ENCODE measurements at regions not wholly inside any gene's neighbourhood (a gene's known extent, or its start where the extent isn't known, plus 50 kb on each side); places are given as distances from the start of the nearest gene placed in this dataset.
"Not testable (repeated sequence)": the region's sequence is repeated elsewhere in the genome, so short reads cannot be mapped to it uniquely, and the experiment has no call there.

DNA sequence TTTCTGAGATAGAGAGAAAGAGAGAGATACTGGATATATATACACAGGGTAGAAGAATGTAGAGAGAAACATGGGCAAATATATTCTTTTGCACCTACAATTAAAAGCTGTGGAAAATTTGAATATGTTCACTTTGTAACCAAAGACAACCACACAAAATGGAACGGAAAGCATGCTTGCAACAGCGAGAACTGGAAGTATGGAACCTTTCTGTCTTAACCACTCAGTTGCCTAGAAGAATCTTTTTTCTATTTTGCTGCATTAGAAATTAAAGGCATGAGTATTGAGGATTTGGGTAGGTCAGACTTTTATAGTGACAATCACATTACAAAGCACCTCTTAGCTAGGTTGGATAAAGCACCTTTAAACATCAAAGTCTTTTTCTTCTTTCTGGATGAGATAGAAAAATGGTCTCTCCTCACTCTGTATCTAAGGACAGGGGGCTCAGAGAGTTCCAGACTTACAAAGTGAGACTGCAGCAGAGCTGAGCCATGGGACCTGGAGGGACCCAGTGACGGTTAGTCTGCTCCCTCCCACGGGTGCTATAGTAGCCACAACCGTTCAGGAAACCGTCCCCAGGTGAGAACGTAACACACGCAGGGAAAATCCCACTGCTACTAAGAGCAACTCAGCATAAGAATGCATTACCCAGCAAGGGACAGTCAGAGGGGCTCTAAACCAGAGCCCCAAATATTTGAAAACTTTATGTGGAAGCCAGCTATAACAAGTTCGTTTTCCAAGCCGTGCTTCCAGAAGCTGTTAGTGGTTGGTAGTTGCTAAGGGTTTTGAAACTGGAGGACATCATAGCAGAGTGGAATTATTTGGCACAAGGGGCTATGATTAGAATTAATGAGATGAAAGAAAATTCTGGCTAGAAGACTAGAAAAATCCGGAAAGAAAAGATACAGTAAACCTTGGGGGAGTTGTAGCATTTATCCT lies 97.1 kb downstream of the DAD1 start (continued):
- TF ChIP-seq GABPA (IDR thresholded peaks at IDR 0.05; ENCODE audit: borderline replicate concordance, insufficient read depth, low read length) (no peak), KDM1A (IDR thresholded peaks at IDR 0.05; ENCODE audit: borderline replicate concordance, low read length) (no peak), NRF1 (IDR thresholded peaks at IDR 0.05; ENCODE audit: low read depth, low read length) (no peak), CHD1 (IDR thresholded peaks at IDR 0.05; ENCODE audit: low read depth, low read length) (no peak), BACH1 (IDR thresholded peaks at IDR 0.05; ENCODE audit: low read length) (no peak), RAD21 (IDR thresholded peaks at IDR 0.05 in 1 of 2, conservative IDR thresholded peaks at IDR 0.05 in 1 of 2; ENCODE audit: low read depth in 2 of 2, low read length in 2 of 2) (no peak), TCF12 (IDR thresholded peaks at IDR 0.05; ENCODE audit: low read depth, low read length) (no peak), EP300 (IDR thresholded peaks at IDR 0.05; ENCODE audit: borderline replicate concordance in 1 of 2, low read depth in 2 of 2, low read length in 2 of 2) (no peak)

DNA sequence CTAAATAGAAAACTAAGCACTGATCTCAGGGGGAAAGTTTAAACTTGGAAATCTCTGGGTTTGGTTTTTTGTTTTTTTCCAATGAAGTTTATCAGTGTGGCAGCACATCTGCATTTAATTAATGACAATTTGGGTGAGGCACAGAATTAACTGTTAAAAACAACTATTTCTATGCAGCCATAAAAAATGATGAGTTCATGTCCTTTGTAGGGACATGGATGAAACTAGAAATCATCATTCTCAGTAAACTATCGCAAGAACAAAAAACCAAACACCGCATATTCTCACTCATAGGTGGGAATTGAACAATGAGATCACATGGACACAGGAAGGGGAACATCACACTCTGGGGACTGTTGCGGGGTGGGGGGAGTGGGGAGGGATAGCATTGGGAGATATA lies 98.0 kb downstream of the DAD1 start:
- H3K14ac ChIP-seq (ENCODE audit: insufficient read length); POLR2A ChIA-PET (ENCODE audit: partially characterized antibody); H3K36me3 ChIP-seq (ENCODE audit: control insufficient read depth in 2 of 4, insufficient read depth in 4 of 4, low read length in 3 of 4); H2AFZ ChIP-seq (ENCODE audit: low read length); H3K9ac ChIP-seq (replicated peaks in 1 of 4; ENCODE audit: extremely low read depth in 1 of 4, low read depth in 3 of 4, low read length in 3 of 4); H3K4me2 ChIP-seq (ENCODE audit: insufficient read depth in 1 of 2, low read depth in 2 of 2, low read length in 2 of 2); DNase-seq (ENCODE audit: low read depth in 1 of 2, low spot score in 2 of 2); H3K18ac ChIP-seq (ENCODE audit: extremely low read depth, low read length); H2BK120ac ChIP-seq (replicated peaks; ENCODE audit: low read depth, low read length); H2BK12ac ChIP-seq (ENCODE audit: low read depth, low read length); FAIRE-seq; H3K4ac ChIP-seq (replicated peaks; ENCODE audit: insufficient read length, low read depth, low read length); H3K79me2 ChIP-seq (ENCODE audit: control insufficient read depth in 1 of 2, insufficient read depth in 2 of 2, low read length in 2 of 2); H3K56ac ChIP-seq (replicated peaks; ENCODE audit: insufficient read length, low read depth, low read length); H3K79me1 ChIP-seq (ENCODE audit: low read depth, low read length); H3K4me3 ChIP-seq (ENCODE audit: extremely low read depth in 1 of 4, insufficient read depth in 2 of 4, low read depth in 3 of 4, low read length in 4 of 4); H3K27ac ChIP-seq (ENCODE audit: low read depth, low read length); H4K20me1 ChIP-seq (replicated peaks in 1 of 2; ENCODE audit: control insufficient read depth in 1 of 2, insufficient read depth in 2 of 2, low read length in 2 of 2); CTCF ChIA-PET (ENCODE audit: partially characterized antibody); H3K9me3 ChIP-seq (ENCODE audit: insufficient read depth in 2 of 2, low read depth in 1 of 2, low read length in 1 of 2); H2BK20ac ChIP-seq (ENCODE audit: low read length); H2AK5ac ChIP-seq (ENCODE audit: low read depth, low read length); H4K91ac ChIP-seq (replicated peaks; ENCODE audit: insufficient read length, low read length); H3K23me2 ChIP-seq (ENCODE audit: low read depth, low read length); H3K23ac ChIP-seq (ENCODE audit: insufficient read length); H2BK5ac ChIP-seq (ENCODE audit: low read depth, low read length); H2BK15ac ChIP-seq (ENCODE audit: low read length); H4K8ac ChIP-seq (ENCODE audit: extremely low read depth, insufficient read depth, low read length); H4K5ac ChIP-seq (ENCODE audit: insufficient read length, low read depth, low read length); H3K27me3 ChIP-seq (replicated peaks in 1 of 4; ENCODE audit: control insufficient read depth in 3 of 4, extremely low read depth in 1 of 4, insufficient read depth in 3 of 4, low read length in 3 of 4); H3K4me1 ChIP-seq (replicated peaks in 1 of 4; ENCODE audit: control insufficient read depth in 3 of 4, insufficient read depth in 4 of 4, low read length in 3 of 4): not testable (repeated sequence)
- 100% methylated on average over 1 of the region's 3 CpGs; no CpG with 5 or more reads in 1 of the 2 experiments for WGBS, 2 experiments (ENCODE audit: extremely low coverage in 1 of 2, insufficient coverage in 1 of 2, insufficient read length in 1 of 2, insufficient replicate concordance in 2 of 2, low coverage in 1 of 2, low lambda C conversion rate in 2 of 2, missing lambda C conversion rate in 1 of 2)
